ENCODE measurements at regions not wholly inside any gene's neighbourhood (a gene's known extent, or its start where the extent isn't known, plus 50 kb on each side); places are given as distances from the start of the nearest gene placed in this dataset.

DNA sequence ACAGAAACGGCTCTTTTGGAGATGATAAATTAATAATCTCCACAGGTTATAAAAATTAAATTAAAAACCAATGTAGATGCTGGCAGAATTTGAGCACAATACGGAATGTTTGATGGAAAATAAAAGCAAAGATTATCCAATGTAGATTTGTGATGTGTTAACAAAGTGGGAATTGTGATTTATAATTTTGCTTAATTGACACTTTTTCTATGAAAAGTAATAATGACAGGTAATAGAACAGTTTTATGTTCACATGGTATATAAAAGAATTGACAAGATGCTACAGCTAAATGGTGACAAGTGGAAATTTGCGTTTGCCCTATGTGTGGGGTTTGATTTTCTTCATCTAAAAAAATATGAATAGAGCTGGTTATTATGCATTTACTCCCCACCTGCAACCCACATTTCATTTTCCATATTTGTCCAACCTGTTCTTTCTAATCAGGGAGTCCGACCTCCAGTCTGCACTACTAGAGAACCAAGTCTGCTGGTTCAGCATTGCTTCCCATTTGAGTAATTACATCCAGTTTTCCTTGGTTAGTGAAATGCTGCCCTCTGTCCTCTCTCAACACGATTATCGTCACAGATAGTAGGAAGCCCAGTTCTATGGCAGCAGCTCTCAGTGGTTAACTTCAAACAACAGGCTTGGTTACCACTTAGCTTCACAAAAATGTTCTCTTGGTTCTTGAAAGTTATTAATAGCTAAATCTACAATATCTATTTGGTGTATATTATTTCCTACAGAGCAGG lies 61.4 kb upstream of the SLITRK1 start:
- peak; percentile 64 for DNase-seq (ENCODE audit: low read depth, low spot score)
- in situ Hi-C loops (cut with HindIII; ENCODE audit: low pct_unique_long_range_greater_than_20kb, low sequenced_read_pairs): no loop called here

DNA sequence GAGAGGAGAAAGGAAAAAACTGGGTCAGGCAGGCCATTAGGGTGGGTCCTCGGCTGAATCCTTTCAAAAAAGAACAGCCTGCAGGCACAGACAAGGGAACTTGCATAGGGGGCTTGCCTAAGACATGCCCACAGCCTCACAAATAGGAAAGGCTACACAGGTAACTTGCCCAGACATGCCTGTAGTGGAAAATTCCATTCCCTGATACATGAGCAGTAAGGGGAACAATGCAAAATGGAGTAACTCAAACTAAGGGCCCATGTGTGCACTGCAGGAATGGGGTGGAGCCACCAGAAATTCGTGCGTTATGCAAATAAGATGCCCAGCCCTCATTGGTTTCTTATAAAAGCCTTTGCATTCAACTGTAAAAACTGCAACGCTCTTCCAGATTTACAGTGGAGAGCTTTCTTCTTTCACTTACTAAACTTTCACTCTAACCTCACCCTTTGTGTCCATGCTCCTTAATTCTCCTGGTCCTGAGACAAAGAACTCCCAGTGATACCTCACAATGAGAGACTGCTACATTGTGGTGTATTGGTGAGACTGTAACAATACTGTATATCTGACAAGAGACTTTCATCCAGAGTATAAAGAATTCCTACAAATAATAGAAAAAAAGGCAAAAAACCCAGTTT lies 59.5 kb upstream of the SLITRK1 start:
- in situ Hi-C loops (cut with HindIII; ENCODE audit: low pct_unique_long_range_greater_than_20kb, low sequenced_read_pairs): no loop called here
- DNase-seq (ENCODE audit: low read depth, low spot score): no peak

DNA sequence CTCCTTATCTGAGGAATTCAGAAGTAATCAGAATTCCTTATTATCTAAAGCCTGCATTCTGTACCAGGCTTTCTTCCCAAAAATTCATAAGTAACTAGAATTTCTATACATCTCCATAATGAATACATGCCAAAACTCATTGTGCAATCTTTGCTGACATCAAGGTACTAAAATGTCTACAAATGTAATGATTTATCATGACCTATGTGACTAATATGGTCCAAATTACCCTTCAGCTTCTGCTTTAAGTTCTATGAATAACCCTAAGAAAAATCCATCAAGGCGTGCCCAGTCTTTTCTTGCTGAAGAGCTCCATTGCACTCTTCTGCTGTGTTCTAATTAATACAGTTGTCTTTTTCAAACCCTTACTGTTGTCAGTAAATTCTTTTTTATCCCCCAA lies 58.5 kb upstream of the SLITRK1 start:
- in situ Hi-C loops (cut with HindIII; ENCODE audit: low pct_unique_long_range_greater_than_20kb, low sequenced_read_pairs): no loop called here
- no peak for DNase-seq (ENCODE audit: low read depth, low spot score)

DNA sequence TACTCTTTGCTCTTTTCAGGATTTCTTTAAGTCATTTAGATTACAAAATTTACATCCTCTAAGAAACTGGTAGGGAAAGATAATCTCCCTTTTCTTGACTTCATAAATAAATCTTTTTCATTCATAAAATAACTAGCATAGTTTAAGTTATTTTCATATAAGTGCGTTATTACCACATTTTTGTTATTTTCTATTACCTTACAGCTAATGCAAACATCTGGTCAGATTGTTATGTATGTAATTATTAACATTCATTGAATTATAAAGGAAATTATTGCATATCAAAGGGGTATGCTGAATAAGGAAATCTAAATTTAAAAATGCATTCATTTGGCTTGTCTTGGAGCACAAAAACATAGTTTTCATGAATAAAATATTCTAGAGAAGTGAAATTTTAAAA lies 55.3 kb upstream of the SLITRK1 start:
- in situ Hi-C loops (cut with HindIII; ENCODE audit: low pct_unique_long_range_greater_than_20kb, low sequenced_read_pairs): no loop called here

DNA sequence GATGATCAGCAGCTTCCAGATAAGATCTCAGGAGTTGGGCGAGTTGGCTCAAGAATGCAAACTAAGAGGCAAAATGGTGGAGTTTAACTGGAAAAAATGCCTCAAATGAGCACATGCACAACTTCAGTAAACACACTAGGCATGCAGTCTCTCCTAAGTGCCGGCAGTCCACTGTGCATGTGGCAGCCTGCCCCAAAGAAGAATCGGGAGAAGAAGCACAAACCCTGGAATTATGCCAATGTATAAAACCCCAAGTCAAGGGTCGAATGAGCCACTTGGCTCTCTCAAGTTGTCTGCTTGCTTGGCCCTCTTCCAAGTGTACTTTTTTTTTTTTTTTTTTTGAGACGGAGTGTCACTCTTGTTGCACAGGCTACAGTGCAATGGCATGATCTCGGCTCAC lies 53.3 kb upstream of the SLITRK1 start:
- in situ Hi-C loops (cut with HindIII; ENCODE audit: low pct_unique_long_range_greater_than_20kb, low sequenced_read_pairs): no loop called here
- no peak for DNase-seq (ENCODE audit: low read depth, low spot score)

More for the DNA sequence above, 55.3 kb upstream of the SLITRK1 start:
- no peak for DNase-seq (ENCODE audit: low read depth, low spot score)

Data from SK-MEL-5 (cell line).